ENCODE measurements at regions not wholly inside any gene's neighbourhood (a gene's known extent, or its start where the extent isn't known, plus 50 kb on each side); places are given as distances from the start of the nearest gene placed in this dataset.

- no peak for TF ChIP-seq FOXK2 (IDR thresholded peaks at IDR 0.05)
- TF ChIP-seq L3MBTL2 (conservative IDR thresholded peaks at IDR 0.05): no peak
Observed at GRCh38 chr12:98127854-98128253, 387.5 kb upstream of the TMPO start.
